Neural progenitor cell (in vitro differentiated cells): ENCODE measurements at regions not wholly inside any gene's neighbourhood (a gene's known extent, or its start where the extent isn't known, plus 50 kb on each side); places are given as distances from the start of the nearest gene placed in this dataset.

Source experiments
- EZH2 ChIP-seq: fragments of 200-600 bp; sonication (generic); IDR thresholded peaks from 2 replicates; pipeline ENCODE4 v1.6.1; 2017; ENCODE audit warnings: antibody characterized with exemption, mild to moderate bottlenecking, moderate library complexity
- EZH2phosphoT487 ChIP-seq: fragments of 200-600 bp; sonication (generic); IDR thresholded peaks from 2 replicates; pipeline ENCODE4 v1.6.1; 2017; ENCODE audit warnings: antibody characterized with exemption
- TF ChIP-seq, protein P1 (sequence below): fragments of 200-600 bp; sonication (generic); IDR thresholded peaks from 2 replicates; pipeline ENCODE4 v1.5.1; 2017; ENCODE audit warnings: antibody characterized with exemption, mild to moderate bottlenecking

DNA sequence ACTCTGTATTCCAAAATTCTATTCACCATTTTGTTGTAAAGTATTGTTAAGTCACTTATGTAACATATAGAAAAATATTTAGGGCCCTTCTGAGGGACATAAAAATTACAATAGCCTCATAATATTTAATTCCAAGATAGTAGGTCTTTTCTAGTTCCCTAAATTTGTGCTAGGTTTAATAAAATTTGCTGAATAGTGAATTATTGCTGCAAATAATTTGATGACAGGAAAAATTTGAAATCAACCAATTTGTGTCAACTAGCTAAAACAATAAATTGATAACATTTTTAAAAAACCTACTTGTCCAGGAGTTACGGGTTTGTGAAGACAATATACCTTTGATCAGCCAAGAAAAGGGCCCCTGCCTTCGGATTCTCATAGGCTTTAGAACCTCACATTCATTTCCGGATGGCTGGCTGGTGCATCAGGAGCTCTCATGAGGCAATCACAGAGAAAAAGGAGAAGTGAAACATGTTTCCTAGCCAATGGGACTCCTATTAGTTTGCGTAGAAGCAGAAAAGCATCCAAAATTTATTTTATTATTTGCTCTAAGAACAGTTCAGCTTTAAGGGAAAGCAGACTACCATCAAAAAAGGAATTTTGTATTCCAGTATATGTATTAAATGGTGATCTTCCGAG lies 177.2 kb downstream of the LRRC3B start:
- TF ChIP-seq, protein P1, sequence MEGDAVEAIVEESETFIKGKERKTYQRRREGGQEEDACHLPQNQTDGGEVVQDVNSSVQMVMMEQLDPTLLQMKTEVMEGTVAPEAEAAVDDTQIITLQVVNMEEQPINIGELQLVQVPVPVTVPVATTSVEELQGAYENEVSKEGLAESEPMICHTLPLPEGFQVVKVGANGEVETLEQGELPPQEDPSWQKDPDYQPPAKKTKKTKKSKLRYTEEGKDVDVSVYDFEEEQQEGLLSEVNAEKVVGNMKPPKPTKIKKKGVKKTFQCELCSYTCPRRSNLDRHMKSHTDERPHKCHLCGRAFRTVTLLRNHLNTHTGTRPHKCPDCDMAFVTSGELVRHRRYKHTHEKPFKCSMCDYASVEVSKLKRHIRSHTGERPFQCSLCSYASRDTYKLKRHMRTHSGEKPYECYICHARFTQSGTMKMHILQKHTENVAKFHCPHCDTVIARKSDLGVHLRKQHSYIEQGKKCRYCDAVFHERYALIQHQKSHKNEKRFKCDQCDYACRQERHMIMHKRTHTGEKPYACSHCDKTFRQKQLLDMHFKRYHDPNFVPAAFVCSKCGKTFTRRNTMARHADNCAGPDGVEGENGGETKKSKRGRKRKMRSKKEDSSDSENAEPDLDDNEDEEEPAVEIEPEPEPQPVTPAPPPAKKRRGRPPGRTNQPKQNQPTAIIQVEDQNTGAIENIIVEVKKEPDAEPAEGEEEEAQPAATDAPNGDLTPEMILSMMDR, result no peak
- TF ChIP-seq EZH2phosphoT487, result no peak
- TF ChIP-seq EZH2, result no peak
